GM12873 (cell line): ENCODE measurements at regions not wholly inside any gene's neighbourhood (a gene's known extent, or its start where the extent isn't known, plus 50 kb on each side); places are given as distances from the start of the nearest gene placed in this dataset.

ENCODE experiments used
- TF ChIP-seq, protein P1 (sequence below): IDR thresholded peaks from 2 replicates; pipeline ENCODE4 v1.5.1; 2012; ENCODE audit warnings: low read depth, mild to moderate bottlenecking, moderate library complexity, low read length, control low read depth; ENCODE audit not compliant: insufficient read depth; ENCODE audit errors: missing control alignments

DNA sequence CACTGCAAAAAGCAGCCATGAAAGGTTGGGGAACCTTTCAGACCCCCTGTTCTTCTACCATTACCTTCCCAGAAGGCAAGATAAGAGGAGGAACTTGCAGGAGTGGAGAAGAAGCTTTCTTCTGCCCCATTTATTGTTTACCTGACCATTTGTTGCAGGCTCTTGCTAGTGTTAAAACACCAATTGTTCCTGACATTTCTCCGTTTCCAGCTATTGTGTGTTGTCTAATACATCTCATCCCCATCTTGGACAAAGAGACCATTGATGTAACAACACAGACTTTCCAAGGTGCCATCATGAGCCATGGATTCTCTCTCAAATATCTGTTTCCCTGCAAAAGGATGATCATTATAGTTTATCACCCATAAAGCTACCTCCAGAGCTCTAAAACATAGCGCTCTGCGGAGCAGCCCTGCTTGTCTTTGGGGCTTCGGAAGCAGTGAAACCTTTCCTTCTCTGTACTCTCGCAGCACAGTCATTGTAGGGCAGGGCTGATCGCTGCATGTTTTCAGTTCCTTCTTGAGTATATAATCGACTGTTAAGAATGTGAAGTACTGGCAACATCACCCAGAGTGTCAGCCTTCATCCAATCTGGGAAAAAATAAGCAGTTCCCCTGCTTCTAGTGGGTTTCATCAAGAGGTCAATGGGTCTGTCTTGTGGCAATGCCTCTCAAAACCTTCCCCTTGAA is 680.0 kb downstream of the SEMA5A start:
- TF ChIP-seq, protein P1, sequence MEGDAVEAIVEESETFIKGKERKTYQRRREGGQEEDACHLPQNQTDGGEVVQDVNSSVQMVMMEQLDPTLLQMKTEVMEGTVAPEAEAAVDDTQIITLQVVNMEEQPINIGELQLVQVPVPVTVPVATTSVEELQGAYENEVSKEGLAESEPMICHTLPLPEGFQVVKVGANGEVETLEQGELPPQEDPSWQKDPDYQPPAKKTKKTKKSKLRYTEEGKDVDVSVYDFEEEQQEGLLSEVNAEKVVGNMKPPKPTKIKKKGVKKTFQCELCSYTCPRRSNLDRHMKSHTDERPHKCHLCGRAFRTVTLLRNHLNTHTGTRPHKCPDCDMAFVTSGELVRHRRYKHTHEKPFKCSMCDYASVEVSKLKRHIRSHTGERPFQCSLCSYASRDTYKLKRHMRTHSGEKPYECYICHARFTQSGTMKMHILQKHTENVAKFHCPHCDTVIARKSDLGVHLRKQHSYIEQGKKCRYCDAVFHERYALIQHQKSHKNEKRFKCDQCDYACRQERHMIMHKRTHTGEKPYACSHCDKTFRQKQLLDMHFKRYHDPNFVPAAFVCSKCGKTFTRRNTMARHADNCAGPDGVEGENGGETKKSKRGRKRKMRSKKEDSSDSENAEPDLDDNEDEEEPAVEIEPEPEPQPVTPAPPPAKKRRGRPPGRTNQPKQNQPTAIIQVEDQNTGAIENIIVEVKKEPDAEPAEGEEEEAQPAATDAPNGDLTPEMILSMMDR: no peak

DNA sequence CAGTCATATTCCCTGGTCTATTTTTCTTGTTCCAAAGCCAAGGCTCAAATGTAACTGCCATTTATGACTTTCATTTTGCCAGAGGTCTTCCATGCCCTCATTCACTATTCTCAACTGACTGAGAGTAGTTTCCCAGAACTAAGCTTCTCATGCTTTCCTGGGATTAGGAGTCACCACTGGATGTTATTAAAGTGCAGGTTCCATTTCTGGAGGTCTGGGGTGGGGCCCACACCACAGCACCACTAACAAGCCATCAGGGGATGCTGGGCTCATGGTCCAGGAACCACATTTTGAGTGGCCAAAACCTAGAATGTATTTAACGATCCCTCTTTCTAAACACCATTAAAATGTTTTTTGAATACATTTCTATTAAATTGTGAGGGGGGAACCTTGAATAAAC is 677.6 kb downstream of the SEMA5A start:
- TF ChIP-seq, protein P1: no peak

DNA sequence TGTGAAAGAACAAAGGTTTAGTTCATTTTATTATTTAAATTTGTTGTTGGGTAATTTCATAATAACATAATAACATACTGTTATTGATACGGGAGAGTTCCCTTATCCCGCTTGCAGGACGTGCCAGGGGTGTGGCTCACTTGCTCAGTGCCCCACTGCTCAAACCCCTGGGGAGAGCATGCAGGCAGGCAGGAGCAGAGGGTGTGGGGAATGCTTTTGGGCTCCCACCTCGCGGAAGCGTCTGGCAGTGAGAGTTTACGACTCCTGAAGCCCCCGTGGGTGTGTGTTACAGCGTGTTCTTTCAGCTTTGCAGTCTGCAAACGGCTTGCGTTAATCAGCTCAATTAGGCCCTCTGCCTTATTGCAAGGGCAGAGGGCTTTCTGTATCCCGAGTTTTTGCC is 675.9 kb downstream of the SEMA5A start:
- TF ChIP-seq, protein P1: no peak

DNA sequence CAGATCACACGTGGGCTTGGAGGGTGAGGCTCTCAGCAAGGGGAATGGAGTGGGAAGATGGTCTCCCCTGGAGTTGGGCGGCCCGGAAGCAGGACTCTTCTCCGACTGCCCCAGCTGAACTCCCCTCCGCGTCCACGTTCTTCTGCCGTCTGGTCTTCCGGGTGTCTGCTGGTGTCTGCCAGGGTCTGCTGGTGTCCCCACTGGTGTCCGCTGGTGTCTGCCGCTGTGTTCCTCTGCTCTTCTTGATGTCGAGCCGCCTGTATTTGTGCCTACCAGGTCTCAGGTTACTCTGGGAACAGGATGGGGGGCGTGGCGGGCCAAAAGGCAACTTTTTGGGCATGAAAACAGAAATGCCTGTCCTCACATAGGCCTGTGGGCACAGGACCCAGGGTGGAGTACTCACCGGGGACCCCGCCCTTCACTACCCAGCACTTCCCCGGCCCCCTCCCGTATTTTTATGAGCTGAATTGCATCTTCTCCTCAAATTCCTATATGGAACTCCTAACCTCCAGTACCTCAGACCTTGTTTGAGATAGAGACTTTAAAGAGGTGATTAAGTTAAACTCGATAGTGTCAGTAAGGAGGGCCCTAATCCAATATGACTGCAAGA is 675.4 kb downstream of the SEMA5A start:
- TF ChIP-seq, protein P1: no peak

DNA sequence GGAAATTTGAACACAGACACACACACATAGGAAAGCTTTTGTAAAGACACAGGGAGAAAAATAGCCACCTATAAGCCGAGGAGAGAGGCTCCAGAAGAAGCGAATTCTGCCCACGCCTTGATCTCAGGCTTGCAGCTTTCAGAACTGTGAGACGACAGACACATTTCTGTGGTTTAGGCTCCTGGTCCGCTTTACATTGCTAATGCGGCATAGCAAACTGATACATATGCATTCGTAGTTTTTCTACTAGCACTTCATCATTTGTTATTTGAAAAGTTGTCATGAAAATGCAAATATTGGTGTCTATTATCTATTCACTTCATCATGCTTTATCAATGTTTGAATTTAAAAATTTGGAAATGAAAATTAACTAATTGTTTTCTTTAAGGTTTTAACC is 674.9 kb downstream of the SEMA5A start:
- TF ChIP-seq, protein P1: no peak

DNA sequence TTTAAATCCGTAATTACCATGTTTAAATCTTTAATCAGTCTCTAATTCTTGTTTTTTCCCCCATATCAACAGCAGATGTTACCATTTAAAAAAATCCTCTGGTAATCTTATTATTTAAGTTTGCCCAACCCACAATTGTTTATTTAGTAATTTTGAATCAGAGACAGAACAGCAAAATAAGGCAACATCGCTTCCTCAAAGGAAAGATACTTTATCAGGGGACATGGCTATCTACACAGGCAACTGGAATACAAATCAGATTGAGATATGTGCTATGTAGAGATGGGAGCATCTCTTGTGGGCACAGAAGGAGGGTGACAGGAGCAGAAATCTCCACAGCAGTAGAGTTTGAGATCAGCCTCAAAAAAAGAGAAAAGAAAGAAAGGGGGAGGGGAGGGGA is 674.4 kb downstream of the SEMA5A start:
- TF ChIP-seq, protein P1: no peak

DNA sequence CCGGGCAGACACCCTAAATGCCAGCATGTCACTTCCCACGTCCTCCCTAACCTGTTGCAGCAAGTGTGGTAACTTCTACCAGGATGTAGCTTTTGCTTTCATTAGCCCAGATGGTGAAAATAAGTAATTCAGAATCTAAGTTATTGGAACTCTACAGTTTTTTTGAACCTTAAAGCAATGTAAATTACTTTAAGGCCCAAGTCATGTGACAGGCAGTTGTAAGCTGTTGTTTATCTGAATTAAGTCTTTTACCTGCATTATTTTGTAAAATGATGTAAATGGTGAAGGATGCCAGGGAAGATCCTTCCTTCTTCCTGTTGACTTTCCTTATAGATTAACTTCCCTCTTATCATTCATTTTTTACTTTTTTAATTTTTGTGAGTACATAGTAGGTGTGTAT is 670.2 kb downstream of the SEMA5A start:
- TF ChIP-seq, protein P1: no peak
